Natural killer cell (primary cell): ENCODE measurements at regions not wholly inside any gene's neighbourhood (a gene's known extent, or its start where the extent isn't known, plus 50 kb on each side); places are given as distances from the start of the nearest gene placed in this dataset.

ENCODE experiments used
- ATAC-seq, 3 donors: fragments of 150-1000 bp in 2 of 3; fragments of 200-7000 bp in 1 of 3; cut with Tn5 transposase; 1 replicate in 1 of 3; 2 replicates in 2 of 3; pipeline ENCODE4 v1.10.0; 2021; ENCODE audit warnings: mild to moderate bottlenecking in 2 of 3, moderate library complexity in 2 of 3
- DNase-seq, 2 donors: peaks; one replicate each; pipeline versions ENCODE4 v3.0.0 to v3.0.0-alpha.2; 2013 to 2021; ENCODE audit warnings: mixed read lengths in 1 of 2
- H3K27ac ChIP-seq: one replicate; pipeline ENCODE4 v1.5.1; 2013; ENCODE audit warnings: mild to moderate bottlenecking, low read length
- H3K27me3 ChIP-seq: one replicate; pipeline ENCODE4 v1.6.1; 2013; ENCODE audit warnings: low read length; ENCODE audit not compliant: control insufficient read depth, insufficient read depth
- H3K36me3 ChIP-seq: one replicate; pipeline ENCODE4 v1.6.1; 2013; ENCODE audit warnings: low read length; ENCODE audit not compliant: control insufficient read depth, insufficient read depth
- H3K4me1 ChIP-seq: one replicate; pipeline ENCODE4 v1.6.1; 2013; ENCODE audit warnings: low read length; ENCODE audit not compliant: control insufficient read depth, insufficient read depth
- H3K4me3 ChIP-seq: one replicate; pipeline ENCODE4 v1.5.1; 2013; ENCODE audit warnings: low read length
- H3K9me3 ChIP-seq: one replicate; pipeline ENCODE4 v1.6.1; 2013; ENCODE audit warnings: low read length; ENCODE audit not compliant: control insufficient read depth, insufficient read depth
- H3K27ac Mint-ChIP-seq, 2 donors: one replicate each; pipeline ENCODE4 v1.8.0; 2022; ENCODE audit warnings: mild to moderate bottlenecking in 2 of 2, mixed read lengths in 2 of 2, moderate library complexity in 1 of 2
- H3K27me3 Mint-ChIP-seq, 2 donors: one replicate each; pipeline ENCODE4 v1.8.0; 2022; ENCODE audit warnings: low read depth in 2 of 2, mixed read lengths in 2 of 2
- H3K36me3 Mint-ChIP-seq: one replicate; pipeline ENCODE4 v1.8.0; 2022; ENCODE audit warnings: mixed read lengths
- H3K4me1 Mint-ChIP-seq, 2 donors: one replicate each; pipeline ENCODE4 v1.8.0; 2022; ENCODE audit warnings: mixed read lengths in 2 of 2
- H3K4me3 Mint-ChIP-seq: one replicate; pipeline ENCODE4 v1.8.0; 2022; ENCODE audit warnings: mild to moderate bottlenecking, moderate library complexity, mixed read lengths
- H3K9me3 Mint-ChIP-seq, 2 donors: one replicate each; pipeline ENCODE4 v1.8.0; 2022; ENCODE audit warnings: mixed read lengths in 2 of 2
- WGBS: methylation state at CpG from one replicate; pipeline ENCODE4 v1.1.7; 2013; ENCODE audit warnings: missing lambda C conversion rate; ENCODE audit not compliant: insufficient coverage; 5-methylcytosine and 5-hydroxymethylcytosine counted together
- intact Hi-C: fragments of 100-400 bp; cut with micrococcal nuclease; formaldehyde crosslinking; loops from one replicate; pipeline ENCODE4 v1.14.2; 2022
- TF ChIP-seq, protein P1 (sequence below): fragments of 200-600 bp; IDR thresholded peaks from one replicate; pipeline ENCODE4 v1.8.0; 2022; ENCODE audit warnings: antibody characterized with exemption

DNA sequence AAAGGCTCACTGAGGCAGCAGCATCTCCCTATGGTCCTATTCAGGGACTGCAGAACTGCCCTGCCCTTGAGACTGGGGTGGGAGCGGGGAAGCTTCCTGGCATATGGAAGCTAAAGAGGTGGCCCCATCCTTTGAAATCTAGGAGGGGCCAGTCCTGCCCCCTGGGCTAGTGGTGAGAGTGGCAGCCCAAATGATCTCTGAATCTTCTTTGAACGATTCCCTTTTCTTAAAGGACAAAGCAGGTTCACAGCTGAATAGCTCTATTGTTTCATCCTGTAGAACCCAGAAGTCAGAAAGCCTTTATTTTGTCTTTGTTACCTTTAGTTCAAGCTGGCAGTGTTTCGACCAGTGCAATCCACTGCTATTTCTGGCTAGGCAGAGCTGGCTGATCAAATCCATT is 741.9 kb downstream of the IRX1 start:
- intact Hi-C loops, result no loop called here
- Mint-ChIP-seq H3K9me3 (peaks cover 0 to 4% of the 10 kb centered on the region in 2 donors), H3K36me3 (no peaks in the 10 kb centered on the region), H3K27ac (no peak overlapping the region), H3K27me3 (no peaks in the 10 kb centered on the region), H3K4me1 (no peaks in the 10 kb centered on the region), H3K4me3 (no peak overlapping the region)
- WGBS, result 82% methylated on average over 3 of the region's 3 CpGs
- no peaks in the 10 kb centered on the region for H3K36me3 ChIP-seq
- peaks cover 2% of the 10 kb centered on the region for H3K9me3 ChIP-seq
- H3K4me3 ChIP-seq, result no peak overlapping the region
- H3K27ac ChIP-seq, result no peak overlapping the region
- H3K27me3 ChIP-seq, result no peaks in the 10 kb centered on the region
- H3K4me1 ChIP-seq, result no peaks in the 10 kb centered on the region
- DNase-seq (no peak), ATAC-seq (no peak)
- TF ChIP-seq, protein P1, sequence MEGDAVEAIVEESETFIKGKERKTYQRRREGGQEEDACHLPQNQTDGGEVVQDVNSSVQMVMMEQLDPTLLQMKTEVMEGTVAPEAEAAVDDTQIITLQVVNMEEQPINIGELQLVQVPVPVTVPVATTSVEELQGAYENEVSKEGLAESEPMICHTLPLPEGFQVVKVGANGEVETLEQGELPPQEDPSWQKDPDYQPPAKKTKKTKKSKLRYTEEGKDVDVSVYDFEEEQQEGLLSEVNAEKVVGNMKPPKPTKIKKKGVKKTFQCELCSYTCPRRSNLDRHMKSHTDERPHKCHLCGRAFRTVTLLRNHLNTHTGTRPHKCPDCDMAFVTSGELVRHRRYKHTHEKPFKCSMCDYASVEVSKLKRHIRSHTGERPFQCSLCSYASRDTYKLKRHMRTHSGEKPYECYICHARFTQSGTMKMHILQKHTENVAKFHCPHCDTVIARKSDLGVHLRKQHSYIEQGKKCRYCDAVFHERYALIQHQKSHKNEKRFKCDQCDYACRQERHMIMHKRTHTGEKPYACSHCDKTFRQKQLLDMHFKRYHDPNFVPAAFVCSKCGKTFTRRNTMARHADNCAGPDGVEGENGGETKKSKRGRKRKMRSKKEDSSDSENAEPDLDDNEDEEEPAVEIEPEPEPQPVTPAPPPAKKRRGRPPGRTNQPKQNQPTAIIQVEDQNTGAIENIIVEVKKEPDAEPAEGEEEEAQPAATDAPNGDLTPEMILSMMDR, result no peak

- peaks cover 2% of the 10 kb centered on the region for H3K9me3 ChIP-seq
- no peak for ATAC-seq
- H3K4me1 ChIP-seq, result no peaks in the 10 kb centered on the region
- H3K27ac Mint-ChIP-seq, result no peak overlapping the region
- no peak overlapping the region for H3K4me3 ChIP-seq
- H3K36me3 ChIP-seq, result no peaks in the 10 kb centered on the region
- TF ChIP-seq, protein P1, result no peak
- no peaks in the 10 kb centered on the region for H3K27me3 Mint-ChIP-seq
- no peaks in the 10 kb centered on the region for H3K27me3 ChIP-seq
- no peaks in the 10 kb centered on the region for H3K4me1 Mint-ChIP-seq
- no peak for DNase-seq
- intact Hi-C loops, result no loop called here
- H3K9me3 Mint-ChIP-seq, result peaks cover 2 to 4% of the 10 kb centered on the region in 2 donors
- no peaks in the 10 kb centered on the region for H3K36me3 Mint-ChIP-seq
- WGBS, result 79% methylated on average over 9 of the region's 9 CpGs
- no peak overlapping the region for H3K4me3 Mint-ChIP-seq
- H3K27ac ChIP-seq, result no peak overlapping the region
Observed at GRCh38 chr5:4339949-4340348, 744.3 kb downstream of the IRX1 start.

DNA sequence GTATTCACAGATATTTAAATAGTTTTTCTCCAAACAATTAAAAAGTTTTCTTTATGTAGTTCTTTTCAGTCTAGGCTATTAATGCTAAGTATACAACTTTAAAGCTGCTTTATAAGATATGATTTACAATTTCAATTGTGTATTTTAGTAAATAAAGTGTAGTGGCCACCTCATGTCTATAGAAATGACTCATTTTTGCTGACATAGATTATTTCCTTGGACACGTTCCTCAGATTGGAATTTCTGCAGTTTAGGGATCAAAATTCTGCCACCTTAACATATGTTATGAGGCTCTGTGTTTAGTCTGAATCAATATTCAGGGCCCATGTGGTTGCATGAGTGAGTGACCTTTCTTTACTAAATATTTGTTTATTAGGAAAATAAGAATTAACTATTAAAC is 750.2 kb downstream of the IRX1 start:
- H3K27me3 Mint-ChIP-seq, result no peaks in the 10 kb centered on the region
- no peaks in the 10 kb centered on the region for H3K36me3 ChIP-seq
- no peak for DNase-seq
- ATAC-seq, result no peak
- H3K4me3 ChIP-seq, result no peak overlapping the region
- intact Hi-C loops, result no loop called here
- H3K4me1 Mint-ChIP-seq, result no peaks in the 10 kb centered on the region
- H3K9me3 ChIP-seq, result peaks cover 6% of the 10 kb centered on the region
- TF ChIP-seq, protein P1, result no peak
- H3K27ac ChIP-seq, result no peak overlapping the region
- no peak overlapping the region for H3K27ac Mint-ChIP-seq
- no peak overlapping the region for H3K4me3 Mint-ChIP-seq
- no peaks in the 10 kb centered on the region for H3K36me3 Mint-ChIP-seq
- H3K27me3 ChIP-seq, result no peaks in the 10 kb centered on the region
- H3K4me1 ChIP-seq, result no peaks in the 10 kb centered on the region
- H3K9me3 Mint-ChIP-seq, result peaks cover 9 to 12% of the 10 kb centered on the region in 2 donors
- 88% methylated on average over 1 of the region's 1 CpG for WGBS

DNA sequence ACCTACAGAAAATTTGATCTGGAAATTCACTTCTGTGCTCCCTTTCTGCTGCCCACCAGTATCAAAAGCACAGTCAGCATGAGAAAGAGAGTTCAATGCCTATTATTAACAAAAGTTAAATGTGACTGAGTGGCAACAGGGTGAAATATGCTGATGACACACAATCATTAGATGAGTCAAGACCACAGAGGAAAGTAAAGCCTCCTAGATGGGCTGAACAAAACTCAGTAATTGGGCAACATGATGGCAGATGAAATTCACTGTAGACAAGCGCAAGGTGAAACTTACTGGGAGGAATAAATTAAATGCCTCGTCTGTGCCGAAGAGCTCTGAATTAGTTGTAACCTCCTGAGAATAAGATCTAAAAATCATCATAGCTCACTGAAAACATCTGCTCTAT is 752.8 kb downstream of the IRX1 start:
- no peak overlapping the region for H3K27ac ChIP-seq
- Mint-ChIP-seq H3K4me3 (no peak overlapping the region), H3K36me3 (no peaks in the 10 kb centered on the region), H3K27ac (no peak overlapping the region), H3K4me1 (no peaks in the 10 kb centered on the region), H3K27me3 (no peaks in the 10 kb centered on the region), H3K9me3 (peaks cover 11 to 12% of the 10 kb centered on the region in 2 donors)
- no peaks in the 10 kb centered on the region for H3K4me1 ChIP-seq
- TF ChIP-seq, protein P1, result no peak
- ATAC-seq (no peak), DNase-seq (no peak)
- intact Hi-C loops, result no loop called here
- peaks cover 6% of the 10 kb centered on the region for H3K9me3 ChIP-seq
- no peaks in the 10 kb centered on the region for H3K27me3 ChIP-seq
- H3K4me3 ChIP-seq, result no peak overlapping the region
- H3K36me3 ChIP-seq, result no peaks in the 10 kb centered on the region
- 81% methylated on average over 3 of the region's 3 CpGs for WGBS
